ENCODE measurements at regions not wholly inside any gene's neighbourhood (a gene's known extent, or its start where the extent isn't known, plus 50 kb on each side); places are given as distances from the start of the nearest gene placed in this dataset.

DNA sequence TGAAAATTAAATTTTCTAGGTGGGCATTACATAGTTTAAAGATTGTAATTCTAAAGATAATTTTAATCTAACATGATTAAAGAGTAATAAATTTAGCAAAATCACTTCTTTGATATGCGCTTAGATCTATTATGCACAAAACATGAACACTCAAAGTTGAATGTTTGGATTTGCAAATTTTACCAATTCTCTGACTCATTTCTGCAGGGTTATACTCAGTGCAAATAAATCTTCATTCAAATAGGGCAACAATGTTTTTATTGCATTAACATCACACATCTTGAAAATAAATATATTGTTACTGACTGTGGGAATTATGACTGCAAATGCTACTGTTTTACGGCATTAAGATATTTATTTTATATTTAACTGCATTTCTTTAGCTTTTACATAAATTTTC lies 110.7 kb downstream of the OGFRL1 start:
- Histone ChIP-seq H2AFZ (ENCODE audit: control insufficient read depth, low read depth, low read length) (no peak overlapping the region), H3K27me3 (replicated peaks in 1 of 2; ENCODE audit: control insufficient read depth in 2 of 2, insufficient read depth in 2 of 2, low read length in 1 of 2) (no peaks in the 10 kb centered on the region), H3K4me1 (ENCODE audit: control insufficient read depth, insufficient read depth, low read length) (no peaks in the 10 kb centered on the region), H3K27ac (ENCODE audit: control insufficient read depth, insufficient read depth) (no peak overlapping the region), H3K4me3 (no peak overlapping the region), H3K79me2 (ENCODE audit: control insufficient read depth, insufficient read depth, low read length) (no peaks in the 10 kb centered on the region), H3K9me3 (replicated peaks; ENCODE audit: control insufficient read depth, insufficient read depth, low read length) (no peaks in the 10 kb centered on the region), H3K4me2 (ENCODE audit: control insufficient read depth, insufficient read depth) (no peak overlapping the region), H3K9ac (ENCODE audit: control insufficient read depth, insufficient read depth, low read length) (no peak overlapping the region), H3K36me3 (ENCODE audit: control insufficient read depth in 2 of 2, insufficient read depth in 2 of 2, low read length in 1 of 2) (no peaks in the 10 kb centered on the region), H4K20me1 (ENCODE audit: control insufficient read depth, insufficient read depth) (no peaks in the 10 kb centered on the region)
- BruUV-seq (replicated peaks), result no TSS peak
- ChIA-PET SMC1A (ENCODE audit: uncharacterized antibody, unreplicated experiment) (interaction anchor here (0.8 to 1.5 kb wide), 3 partner anchors 14 to 26 kb away, joined by 3 to 5 read pairs (median 3); no protein-coding TSS in a partner anchor), POLR2A (interaction anchor here (1.2 kb wide), 1 partner anchor 11 kb away, joined by 3 read pairs; no protein-coding TSS in a partner anchor), RAD21 (ENCODE audit: unreplicated experiment) (no interaction called here), CTCF (interaction anchor here (1.3 kb wide), 1 partner anchor 16 kb away, joined by 4 read pairs; no protein-coding TSS in a partner anchor)
- no peak for DNase-seq (ENCODE audit: low read depth, low spot score)
- no peak for ATAC-seq
- TF ChIP-seq, protein P1, sequence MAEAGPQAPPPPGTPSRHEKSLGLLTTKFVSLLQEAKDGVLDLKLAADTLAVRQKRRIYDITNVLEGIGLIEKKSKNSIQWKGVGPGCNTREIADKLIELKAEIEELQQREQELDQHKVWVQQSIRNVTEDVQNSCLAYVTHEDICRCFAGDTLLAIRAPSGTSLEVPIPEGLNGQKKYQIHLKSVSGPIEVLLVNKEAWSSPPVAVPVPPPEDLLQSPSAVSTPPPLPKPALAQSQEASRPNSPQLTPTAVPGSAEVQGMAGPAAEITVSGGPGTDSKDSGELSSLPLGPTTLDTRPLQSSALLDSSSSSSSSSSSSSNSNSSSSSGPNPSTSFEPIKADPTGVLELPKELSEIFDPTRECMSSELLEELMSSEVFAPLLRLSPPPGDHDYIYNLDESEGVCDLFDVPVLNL (IDR thresholded peaks at IDR 0.05; ENCODE audit: low read depth, low read length), result no peak
- no peak for TF ChIP-seq SREBF2 (IDR thresholded peaks at IDR 0.05; ENCODE audit: low read length)
- no peak for TF ChIP-seq PML (IDR thresholded peaks at IDR 0.05; ENCODE audit: low read length)
- TF ChIP-seq, protein P2, sequence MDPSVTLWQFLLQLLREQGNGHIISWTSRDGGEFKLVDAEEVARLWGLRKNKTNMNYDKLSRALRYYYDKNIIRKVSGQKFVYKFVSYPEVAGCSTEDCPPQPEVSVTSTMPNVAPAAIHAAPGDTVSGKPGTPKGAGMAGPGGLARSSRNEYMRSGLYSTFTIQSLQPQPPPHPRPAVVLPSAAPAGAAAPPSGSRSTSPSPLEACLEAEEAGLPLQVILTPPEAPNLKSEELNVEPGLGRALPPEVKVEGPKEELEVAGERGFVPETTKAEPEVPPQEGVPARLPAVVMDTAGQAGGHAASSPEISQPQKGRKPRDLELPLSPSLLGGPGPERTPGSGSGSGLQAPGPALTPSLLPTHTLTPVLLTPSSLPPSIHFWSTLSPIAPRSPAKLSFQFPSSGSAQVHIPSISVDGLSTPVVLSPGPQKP (IDR thresholded peaks at IDR 0.05; ENCODE audit: low read depth, low read length), result no peak
- FAIRE-seq, result no peak
- intact Hi-C loops (cut with micrococcal nuclease; ENCODE audit: unreplicated experiment), result no loop called here
- 67% methylated on average over 2 of the region's 2 CpGs for WGBS (ENCODE audit: insufficient coverage, insufficient replicate concordance, low lambda C conversion rate, missing lambda C conversion rate)
- in situ Hi-C loops (cut with MboI), result no loop called here

DNA sequence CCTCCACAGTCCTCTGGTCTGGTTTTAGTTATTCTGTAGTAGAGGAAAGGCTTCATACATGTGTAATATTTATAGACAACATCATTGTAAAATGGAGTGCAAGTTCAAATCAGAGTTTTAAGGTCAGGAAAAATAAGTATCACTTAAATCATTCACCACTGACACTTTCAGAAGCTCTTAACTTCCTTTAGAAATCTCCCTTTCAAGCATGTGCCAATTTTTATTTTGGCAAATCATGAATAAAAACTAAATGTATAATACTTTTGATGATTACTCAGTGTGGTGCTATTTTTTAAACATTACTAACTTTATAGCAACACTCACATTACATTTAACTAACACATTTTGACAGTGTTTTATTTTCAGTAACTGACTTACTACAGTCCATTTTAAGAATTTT lies 112.2 kb downstream of the OGFRL1 start:
- POLR2A ChIA-PET, result no interaction called here
- H3K79me2 ChIP-seq (ENCODE audit: control insufficient read depth, insufficient read depth, low read length), result no peaks in the 10 kb centered on the region
- H3K36me3 ChIP-seq (ENCODE audit: control insufficient read depth in 2 of 2, insufficient read depth in 2 of 2, low read length in 1 of 2), result no peaks in the 10 kb centered on the region
- DNase-seq (ENCODE audit: low read depth, low spot score) (no peak), FAIRE-seq (no peak), ATAC-seq (no peak)
- TF ChIP-seq, protein P3, sequence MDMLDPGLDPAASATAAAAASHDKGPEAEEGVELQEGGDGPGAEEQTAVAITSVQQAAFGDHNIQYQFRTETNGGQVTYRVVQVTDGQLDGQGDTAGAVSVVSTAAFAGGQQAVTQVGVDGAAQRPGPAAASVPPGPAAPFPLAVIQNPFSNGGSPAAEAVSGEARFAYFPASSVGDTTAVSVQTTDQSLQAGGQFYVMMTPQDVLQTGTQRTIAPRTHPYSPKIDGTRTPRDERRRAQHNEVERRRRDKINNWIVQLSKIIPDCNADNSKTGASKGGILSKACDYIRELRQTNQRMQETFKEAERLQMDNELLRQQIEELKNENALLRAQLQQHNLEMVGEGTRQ (IDR thresholded peaks at IDR 0.05; ENCODE audit: borderline replicate concordance, low read depth, low read length), result no peak
- TF ChIP-seq ESRRA (IDR thresholded peaks at IDR 0.05; ENCODE audit: low read length), result no peak
- TF ChIP-seq PAX8 (IDR thresholded peaks at IDR 0.05), result no peak
- no peak for TF ChIP-seq HDAC2 (IDR thresholded peaks at IDR 0.05)
- TF ChIP-seq, protein P4, sequence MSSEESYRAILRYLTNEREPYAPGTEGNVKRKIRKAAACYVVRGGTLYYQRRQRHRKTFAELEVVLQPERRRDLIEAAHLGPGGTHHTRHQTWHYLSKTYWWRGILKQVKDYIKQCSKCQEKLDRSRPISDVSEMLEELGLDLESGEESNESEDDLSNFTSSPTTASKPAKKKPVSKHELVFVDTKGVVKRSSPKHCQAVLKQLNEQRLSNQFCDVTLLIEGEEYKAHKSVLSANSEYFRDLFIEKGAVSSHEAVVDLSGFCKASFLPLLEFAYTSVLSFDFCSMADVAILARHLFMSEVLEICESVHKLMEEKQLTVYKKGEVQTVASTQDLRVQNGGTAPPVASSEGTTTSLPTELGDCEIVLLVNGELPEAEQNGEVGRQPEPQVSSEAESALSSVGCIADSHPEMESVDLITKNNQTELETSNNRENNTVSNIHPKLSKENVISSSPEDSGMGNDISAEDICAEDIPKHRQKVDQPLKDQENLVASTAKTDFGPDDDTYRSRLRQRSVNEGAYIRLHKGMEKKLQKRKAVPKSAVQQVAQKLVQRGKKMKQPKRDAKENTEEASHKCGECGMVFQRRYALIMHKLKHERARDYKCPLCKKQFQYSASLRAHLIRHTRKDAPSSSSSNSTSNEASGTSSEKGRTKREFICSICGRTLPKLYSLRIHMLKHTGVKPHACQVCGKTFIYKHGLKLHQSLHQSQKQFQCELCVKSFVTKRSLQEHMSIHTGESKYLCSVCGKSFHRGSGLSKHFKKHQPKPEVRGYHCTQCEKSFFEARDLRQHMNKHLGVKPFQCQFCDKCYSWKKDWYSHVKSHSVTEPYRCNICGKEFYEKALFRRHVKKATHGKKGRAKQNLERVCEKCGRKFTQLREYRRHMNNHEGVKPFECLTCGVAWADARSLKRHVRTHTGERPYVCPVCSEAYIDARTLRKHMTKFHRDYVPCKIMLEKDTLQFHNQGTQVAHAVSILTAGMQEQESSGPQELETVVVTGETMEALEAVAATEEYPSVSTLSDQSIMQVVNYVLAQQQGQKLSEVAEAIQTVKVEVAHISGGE (CRISPR knock-in tag; IDR thresholded peaks at IDR 0.05), result no peak
- no peak for TF ChIP-seq CHD4 (IDR thresholded peaks at IDR 0.05)
- TF ChIP-seq CBX3 (IDR thresholded peaks at IDR 0.05; ENCODE audit: borderline replicate concordance, low read depth), result no peak
- in situ Hi-C loops (cut with MboI), result no loop called here
- intact Hi-C loops (cut with micrococcal nuclease; ENCODE audit: unreplicated experiment), result no loop called here
- no peaks in the 10 kb centered on the region for H3K9me3 ChIP-seq (replicated peaks; ENCODE audit: control insufficient read depth, insufficient read depth, low read length)
- BruUV-seq (replicated peaks), result no TSS peak
- RAD21 ChIA-PET (ENCODE audit: unreplicated experiment), result no interaction called here
- no peaks in the 10 kb centered on the region for H3K4me1 ChIP-seq (ENCODE audit: control insufficient read depth, insufficient read depth, low read length)
- H3K27me3 ChIP-seq (replicated peaks in 1 of 2; ENCODE audit: control insufficient read depth in 2 of 2, insufficient read depth in 2 of 2, low read length in 1 of 2), result no peaks in the 10 kb centered on the region
- H3K9ac ChIP-seq (ENCODE audit: control insufficient read depth, insufficient read depth, low read length), result no peak overlapping the region
- no peak overlapping the region for H3K4me3 ChIP-seq
- CTCF ChIA-PET, result interaction anchor here (1.0 kb wide), 1 partner anchor 18 kb away, joined by 3 read pairs; no protein-coding TSS in a partner anchor
- SMC1A ChIA-PET (ENCODE audit: uncharacterized antibody, unreplicated experiment), result interaction anchor here (1.5 kb wide), 1 partner anchor 16 kb away, joined by 5 read pairs; no protein-coding TSS in a partner anchor
- no peak overlapping the region for H2AFZ ChIP-seq (ENCODE audit: control insufficient read depth, low read depth, low read length)
- H3K4me2 ChIP-seq (ENCODE audit: control insufficient read depth, insufficient read depth), result no peak overlapping the region
- no peaks in the 10 kb centered on the region for H4K20me1 ChIP-seq (ENCODE audit: control insufficient read depth, insufficient read depth)
- H3K27ac ChIP-seq (ENCODE audit: control insufficient read depth, insufficient read depth), result no peak overlapping the region
